Type B pancreatic cell (in vitro differentiated cells): ENCODE measurements at regions not wholly inside any gene's neighbourhood (a gene's known extent, or its start where the extent isn't known, plus 50 kb on each side); places are given as distances from the start of the nearest gene placed in this dataset.

Experiments
- DNase-seq: peaks from one replicate; pipeline ENCODE4 v3.0.0; 2021; ENCODE audit warnings: mixed read lengths; ENCODE audit not compliant: unreplicated experiment; ENCODE audit errors: extremely low spot score
- H3K27ac Mint-ChIP-seq: 2 replicates; pipeline ENCODE4 v1.8.0; 2021; ENCODE audit warnings: mild to moderate bottlenecking, mixed read lengths
- H3K27me3 Mint-ChIP-seq: 2 replicates; pipeline ENCODE4 v1.8.0; 2021; ENCODE audit warnings: mixed read lengths
- H3K36me3 Mint-ChIP-seq: 2 replicates; pipeline ENCODE4 v1.8.0; 2021; ENCODE audit warnings: mixed read lengths
- H3K4me1 Mint-ChIP-seq: one replicate; pipeline ENCODE4 v1.8.0; 2021; ENCODE audit warnings: mixed read lengths; ENCODE audit not compliant: unreplicated experiment
- H3K4me3 Mint-ChIP-seq: 2 replicates; pipeline ENCODE4 v1.8.0; 2021; ENCODE audit warnings: mild to moderate bottlenecking, mixed read lengths
- H3K9me3 Mint-ChIP-seq: 2 replicates; pipeline ENCODE4 v1.8.0; 2021; ENCODE audit warnings: mixed read lengths
- CTCF ChIP-seq: fragments of 200-600 bp; sonication (generic); conservative IDR thresholded peaks from 2 replicates; pipeline ENCODE4 v1.5.0; 2021; ENCODE audit warnings: antibody characterized with exemption, mild to moderate bottlenecking

DNA sequence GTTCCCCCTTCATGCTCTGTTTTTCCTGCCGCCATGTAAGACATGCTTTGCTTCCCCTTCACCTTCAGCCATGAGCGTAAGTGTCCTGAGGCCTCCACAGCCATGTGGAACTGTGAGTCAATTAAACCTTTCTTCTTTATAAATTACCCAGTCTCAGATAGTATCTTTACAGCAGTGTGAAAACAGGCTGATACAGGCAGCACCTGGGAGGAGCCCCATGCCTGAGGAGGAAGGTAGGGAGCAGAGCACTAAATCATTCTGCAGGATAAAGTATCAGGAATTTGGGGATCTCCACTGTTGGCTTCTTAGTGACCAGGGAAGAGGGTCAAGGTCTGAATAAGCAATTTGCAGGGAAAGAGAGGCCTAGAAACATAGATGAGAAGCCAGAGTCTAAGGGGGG lies 78.0 kb downstream of the KCNF1 start:
- Mint-ChIP-seq H3K36me3 (no peaks in the 10 kb centered on the region), H3K4me1 (peaks cover 2% of the 10 kb centered on the region), H3K9me3 (no peaks in the 10 kb centered on the region), H3K27me3 (peaks cover 17% of the 10 kb centered on the region), H3K4me3 (no peak overlapping the region), H3K27ac (no peak overlapping the region)
- no peak for DNase-seq
- TF ChIP-seq CTCF, result no peak

- no peaks in the 10 kb centered on the region for H3K36me3 Mint-ChIP-seq
- H3K4me1 Mint-ChIP-seq, result no peaks in the 10 kb centered on the region
- no peak for TF ChIP-seq CTCF
- no peak for DNase-seq
- H3K27me3 Mint-ChIP-seq, result peaks cover 20% of the 10 kb centered on the region
- no peak overlapping the region for H3K4me3 Mint-ChIP-seq
- no peak overlapping the region for H3K27ac Mint-ChIP-seq
- no peaks in the 10 kb centered on the region for H3K9me3 Mint-ChIP-seq
Observed at GRCh38 chr2:10990561-10991111, 78.9 kb downstream of the KCNF1 start.

DNA sequence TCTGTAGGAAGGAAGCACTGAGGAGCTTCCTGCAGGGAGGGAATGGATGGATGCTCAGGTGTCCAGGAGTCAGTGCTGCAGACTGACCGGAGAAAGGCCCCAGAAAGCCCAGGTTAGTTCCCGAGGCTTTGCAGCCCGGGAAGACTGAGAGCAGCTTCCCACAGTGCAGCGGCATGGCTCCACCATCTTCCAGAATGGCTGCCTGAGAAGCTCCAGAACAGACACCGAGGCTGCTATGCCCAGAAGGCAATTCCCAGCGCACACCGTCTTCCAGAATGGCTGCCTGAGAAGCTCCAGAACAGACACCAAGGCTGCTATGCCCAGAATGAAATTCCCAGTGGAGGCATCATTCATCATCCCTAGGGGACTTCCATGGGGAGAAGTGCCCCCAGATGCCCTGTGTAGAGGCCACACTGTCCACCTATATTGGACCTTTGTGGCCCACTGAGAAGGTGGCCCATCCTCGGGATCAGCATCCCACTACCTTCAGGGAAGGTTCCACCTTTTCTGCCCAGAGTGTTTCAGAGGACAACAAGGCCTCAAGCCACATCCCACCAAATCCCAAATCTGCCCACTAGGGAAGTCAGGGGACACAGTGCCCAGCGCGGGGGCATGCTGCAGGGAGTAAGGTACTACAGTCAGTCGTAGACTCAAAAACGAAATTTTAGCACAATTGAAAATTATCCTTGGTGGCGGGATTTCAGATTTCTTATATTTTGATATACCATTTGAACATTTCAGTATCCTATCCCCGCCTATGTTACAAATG lies 80.5 kb downstream of the KCNF1 start:
- H3K27ac Mint-ChIP-seq, result no peak overlapping the region
- H3K4me1 Mint-ChIP-seq, result no peaks in the 10 kb centered on the region
- peaks cover 18% of the 10 kb centered on the region for H3K27me3 Mint-ChIP-seq
- DNase-seq, result no peak
- H3K4me3 Mint-ChIP-seq, result no peak overlapping the region
- H3K9me3 Mint-ChIP-seq, result no peaks in the 10 kb centered on the region
- no peak for TF ChIP-seq CTCF
- H3K36me3 Mint-ChIP-seq, result no peaks in the 10 kb centered on the region

GRCh38 chr2:10993001-10993481 lies 81.3 kb downstream of the KCNF1 start:
- Mint-ChIP-seq H3K4me1 (no peaks in the 10 kb centered on the region), H3K27ac (no peak overlapping the region), H3K27me3 (peaks cover 18% of the 10 kb centered on the region), H3K36me3 (no peaks in the 10 kb centered on the region), H3K9me3 (no peaks in the 10 kb centered on the region), H3K4me3 (no peak overlapping the region)
- no peak for DNase-seq
- TF ChIP-seq CTCF, result no peak

GRCh38 chr2:10995366-10995970 lies 83.7 kb downstream of the KCNF1 start:
- TF ChIP-seq CTCF, result no peak
- Mint-ChIP-seq H3K4me3 (no peak overlapping the region), H3K27me3 (peaks cover 18% of the 10 kb centered on the region), H3K27ac (no peak overlapping the region), H3K9me3 (no peaks in the 10 kb centered on the region), H3K36me3 (no peaks in the 10 kb centered on the region), H3K4me1 (no peaks in the 10 kb centered on the region)
- DNase-seq, result no peak
